HepG2 (cell line): ENCODE measurements at regions not wholly inside any gene's neighbourhood (a gene's known extent, or its start where the extent isn't known, plus 50 kb on each side); places are given as distances from the start of the nearest gene placed in this dataset.

Experiments used
- ATAC-seq: fragments of 200-7000 bp; cut with Tn5 transposase; 3 replicates; pipeline ENCODE4 v1.9.1; 2020; ENCODE audit warnings: mild to moderate bottlenecking, moderate library complexity
- BruUV-seq: library from RNA; stranded (reverse); fragments of 400-500 nt; replicated peaks from 2 replicates; lab custom pipeline; 2021; lab: Mats Ljungman, UMichigan
- CTCF ChIA-PET: fragments of 300-600 bp; formaldehyde crosslinking; extraction: SDS; loops from one replicate; lab custom pipeline; 2021; ENCODE audit warnings: low total read pairs, inconsistent platforms, low intra/inter-chr PET ratio; lab: Yijun Ruan, JAX
- POLR2A ChIA-PET: fragments of 350-600 bp; sonication (Branson Sonifier 250); formaldehyde crosslinking; loops from one replicate; lab custom pipeline; 2020; ENCODE audit warnings: antibody characterized with exemption, inconsistent platforms; lab: Yijun Ruan, JAX
- DNase-seq: peaks from one replicate; pipeline ENCODE4 v3.0.0-alpha.2; 2015; ENCODE audit warnings: low spot score
- FAIRE-seq: peaks from 3 replicates; lab custom pipeline; 2011; peaks lifted over from hg19 to GRCh38; lab: Jason Lieb, UNC
- H2AFZ ChIP-seq: one replicate; pipeline ENCODE4 v1.6.1; 2011; ENCODE audit warnings: low read length, inconsistent platforms
- H3K27ac ChIP-seq: fragments of 300-600 bp; 3 replicates; pipeline ENCODE4 v1.8.0; 2011; ENCODE audit warnings: mixed run types, mild to moderate bottlenecking, mixed read lengths, low read length, inconsistent platforms; ENCODE audit not compliant: insufficient read depth; ENCODE audit errors: extremely low read length
- H3K27me3 ChIP-seq, 2 experiments: fragments of 200-600 bp in 1 of 2; 2 replicates in 1 of 2; 3 replicates in 1 of 2; pipeline versions ENCODE4 v1.6.0 to v1.8.0; 2011; ENCODE audit warnings: low read length in 2 of 2, mild to moderate bottlenecking in 2 of 2, moderate library complexity in 2 of 2, inconsistent platforms in 1 of 2; ENCODE audit not compliant: insufficient read depth in 2 of 2, control insufficient read depth in 1 of 2
- H3K36me3 ChIP-seq, 2 experiments: fragments of 200-600 bp in 1 of 2; replicated peaks in 1 of 2; 2 replicates in 1 of 2; 3 replicates in 1 of 2; pipeline versions ENCODE4 v1.5.1 to v1.8.0; 2011; ENCODE audit warnings: low read length in 2 of 2, inconsistent platforms in 1 of 2; ENCODE audit not compliant: insufficient read depth in 2 of 2, control insufficient read depth in 1 of 2
- H3K4me1 ChIP-seq: 2 replicates; pipeline ENCODE4 v1.5.1; 2012; ENCODE audit warnings: low read length, inconsistent platforms; ENCODE audit not compliant: insufficient read depth
- H3K4me2 ChIP-seq: 2 replicates; pipeline ENCODE4 v1.6.0; 2011; ENCODE audit warnings: low read depth, low read length, inconsistent platforms
- H3K4me3 ChIP-seq, 3 experiments: fragments of 200-600 bp in 1 of 3; sonication (generic), shearing (Covaris generic) in 1 of 3; replicated peaks in 1 of 3; 2 replicates each; pipeline ENCODE4 v1.5.1; 2011 to 2016; ENCODE audit warnings: low read length in 3 of 3, inconsistent platforms in 2 of 3, low read depth in 2 of 3, mild to moderate bottlenecking in 2 of 3, control low read depth in 1 of 3, mixed read lengths in 1 of 3; ENCODE audit not compliant: insufficient read depth in 1 of 3
- H3K79me2 ChIP-seq: one replicate; pipeline ENCODE4 v1.6.1; 2011; ENCODE audit warnings: low read length, inconsistent platforms; ENCODE audit not compliant: insufficient read depth
- H3K9ac ChIP-seq: 2 replicates; pipeline ENCODE4 v1.6.0; 2011; ENCODE audit warnings: mild to moderate bottlenecking, low read depth, low read length, inconsistent platforms; ENCODE audit not compliant: insufficient read depth
- H3K9me3 ChIP-seq: 2 replicates; pipeline ENCODE4 v1.5.1; 2012; ENCODE audit warnings: mild to moderate bottlenecking, low read length
- H4K20me1 ChIP-seq: 2 replicates; pipeline ENCODE4 v1.6.0; 2011; ENCODE audit warnings: inconsistent platforms, mild to moderate bottlenecking, low read length, moderate library complexity; ENCODE audit not compliant: insufficient read depth
- BHLHE40 ChIP-seq: IDR thresholded peaks from 2 replicates; pipeline ENCODE4 v1.6.1; 2011; ENCODE audit warnings: low read length, improper control_type of control experiment
- MTF1 ChIP-seq: sonication (generic); formaldehyde crosslinking; IDR thresholded peaks from 2 replicates; pipeline ENCODE4 v1.5.0; 2020; ENCODE audit warnings: missing genetic modification reagents
- NR2F2 ChIP-seq: IDR thresholded peaks from 2 replicates; pipeline ENCODE4 v1.6.1; 2012; ENCODE audit warnings: low read depth, inconsistent platforms, borderline replicate concordance
- TFAP4 ChIP-seq: sonication (generic); IDR thresholded peaks from 2 replicates; pipeline ENCODE4 v1.6.1; 2016; ENCODE audit warnings: low read depth, borderline replicate concordance
- ZBTB21 ChIP-seq: sonication (generic); formaldehyde crosslinking; IDR thresholded peaks from 2 replicates; pipeline ENCODE4 v1.4.0; 2020; ENCODE audit warnings: missing genetic modification reagents
- ZNF331 ChIP-seq: sonication (generic); formaldehyde crosslinking; IDR thresholded peaks from 2 replicates; pipeline ENCODE4 v1.4.0; 2020; ENCODE audit warnings: missing genetic modification reagents
- ZNF616 ChIP-seq: sonication (generic); formaldehyde crosslinking; IDR thresholded peaks from 2 replicates; pipeline ENCODE4 v1.5.0; 2020; ENCODE audit warnings: low read depth, mild to moderate bottlenecking, missing genetic modification reagents
- ZNF678 ChIP-seq: sonication (generic); formaldehyde crosslinking; IDR thresholded peaks from 2 replicates; pipeline ENCODE4 v1.4.0; 2020; ENCODE audit warnings: mild to moderate bottlenecking, missing genetic modification reagents
- ZNF775 ChIP-seq: sonication (generic); formaldehyde crosslinking; IDR thresholded peaks from 2 replicates; pipeline ENCODE4 v1.4.0; 2020; ENCODE audit warnings: missing genetic modification reagents, mild to moderate bottlenecking, moderate library complexity, borderline replicate concordance
- ZNF891 ChIP-seq: sonication (generic); formaldehyde crosslinking; IDR thresholded peaks from 2 replicates; pipeline ENCODE4 v1.5.0; 2020; ENCODE audit warnings: mild to moderate bottlenecking, missing genetic modification reagents
- WGBS: methylation state at CpG from one replicate; pipeline ENCODE4 v1.1.6; 2017; ENCODE audit warnings: low lambda C conversion rate; 5-methylcytosine and 5-hydroxymethylcytosine counted together
- in situ Hi-C: cut with HindIII; loops from 2 replicates; pipeline ENCODE4 v1.10.0; 2017; ENCODE audit warnings: low pct_unique_long_range_greater_than_20kb; ENCODE audit not compliant: extremely low pct_ligation_motif_present
- intact Hi-C: fragments of 100-400 bp; cut with micrococcal nuclease; formaldehyde crosslinking; loops from one replicate; pipeline ENCODE4 v1.10.0; 2022; ENCODE audit not compliant: unreplicated experiment

- DNase-seq, result no peak
- in situ Hi-C loops, result no loop called here
Measured at GRCh38 chr17:65403626-65404025, 157.8 kb downstream of the AXIN2 start.

GRCh38 chr17:65402513-65403496, 158.6 kb downstream of the AXIN2 start:
- Histone ChIP-seq H3K79me2 (no peaks in the 10 kb centered on the region), H3K27me3 (no peaks in the 10 kb centered on the region; a peak in 1 of 5 replicates), H2AFZ (no peak overlapping the region), H3K9ac (no peak overlapping the region), H3K27ac (no peak overlapping the region), H3K4me2 (no peak overlapping the region), H3K4me1 (no peaks in the 10 kb centered on the region), H3K36me3 (no peaks in the 10 kb centered on the region), H4K20me1 (no peaks in the 10 kb centered on the region), H3K9me3 (no peaks in the 10 kb centered on the region), H3K4me3 (no peak overlapping the region)
- in situ Hi-C loops (no loop called here), intact Hi-C loops (no loop called here)
- no TSS peak for BruUV-seq
- FAIRE-seq (no peak), ATAC-seq (no peak), DNase-seq (no peak)
- ChIA-PET CTCF (no interaction called here), POLR2A (no interaction called here)
- TF ChIP-seq ZBTB21 (CRISPR knock-in tag) (no peak), ZNF616 (no peak)
- 26% methylated on average over 19 of the region's 19 CpGs for WGBS

More at GRCh38 chr17:65403626-65404025, 157.8 kb downstream of the AXIN2 start:
- no peak for TF ChIP-seq BHLHE40
- TF ChIP-seq NR2F2, result no peak
- TF ChIP-seq ZNF678 (CRISPR knock-in tag), result no peak
- TF ChIP-seq MTF1 (CRISPR knock-in tag), result no peak
- no peak for TF ChIP-seq ZNF891 (CRISPR knock-in tag)
- TF ChIP-seq ZNF775 (CRISPR knock-in tag), result no peak
- TF ChIP-seq ZNF331 (CRISPR knock-in tag), result no peak
- TF ChIP-seq TFAP4, result no peak
- TF ChIP-seq, all 625 proteins: peak for 0
- Histone ChIP-seq H3K27me3 (peaks cover 0 to 1% of the 10 kb centered on the region in 2 experiments; a peak in 1 of 5 replicates), H3K4me3 (no peak overlapping the region), H3K79me2 (no peaks in the 10 kb centered on the region), H3K9me3 (no peaks in the 10 kb centered on the region), H3K4me2 (no peak overlapping the region), H3K4me1 (no peaks in the 10 kb centered on the region), H3K27ac (no peak overlapping the region), H3K36me3 (no peaks in the 10 kb centered on the region), H2AFZ (no peak overlapping the region), H3K9ac (no peak overlapping the region), H4K20me1 (no peaks in the 10 kb centered on the region)
- FAIRE-seq (no peak), ATAC-seq (no peak)
- ChIA-PET POLR2A (no interaction called here), CTCF (no interaction called here)
- BruUV-seq, result no TSS peak
- intact Hi-C loops, result no loop called here
- 46% methylated on average over 4 of the region's 4 CpGs for WGBS
